ENCODE measurements at regions not wholly inside any gene's neighbourhood (a gene's known extent, or its start where the extent isn't known, plus 50 kb on each side); places are given as distances from the start of the nearest gene placed in this dataset.
A peak's percentile ranks its signal among the peaks of the same experiment; 100 is the strongest.
"Not testable (repeated sequence)": the region's sequence is repeated elsewhere in the genome, so short reads cannot be mapped to it uniquely, and the experiment has no call there.

- ATAC-seq (no peak), DNase-seq (no peak)
- Mint-ChIP-seq H3K4me3 (no peak overlapping the region), H3K27ac (peak overlapping the region in 1 of 2 donors; percentile 45), H3K4me1 (no peaks in the 10 kb centered on the region), H3K27me3 (peaks cover 9% of the 10 kb centered on the region), H3K9me3 (no peaks in the 10 kb centered on the region)
Measured at GRCh38 chr6:97347111-97347510, 64.1 kb upstream of the MMS22L start.

DNA sequence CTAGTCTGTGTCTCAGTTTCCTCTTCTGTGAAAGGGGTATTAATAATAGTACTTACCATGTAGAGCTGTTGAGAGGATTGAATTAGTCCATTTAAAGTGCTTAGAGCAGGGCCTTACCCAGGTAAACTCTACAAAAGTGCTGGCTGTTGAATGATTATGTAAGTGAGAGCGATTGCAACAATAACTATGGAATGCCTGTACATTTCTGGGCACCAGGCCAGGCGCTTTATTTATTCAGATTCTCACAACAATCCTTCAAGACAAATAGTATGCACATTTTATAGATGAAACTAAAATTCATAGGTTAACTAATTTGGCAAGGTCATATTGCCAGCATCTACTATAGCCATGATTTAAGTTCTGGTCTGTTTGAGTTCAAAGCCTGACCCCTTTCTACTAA lies 78.3 kb upstream of the MMS22L start:
- Mint-ChIP-seq H3K4me3 (no peak overlapping the region), H3K4me1 (no peaks in the 10 kb centered on the region), H3K9me3 (no peaks in the 10 kb centered on the region), H3K27me3 (peaks cover 8% of the 10 kb centered on the region), H3K27ac (no peak overlapping the region)
- DNase-seq (no peak), ATAC-seq (no peak)

DNA sequence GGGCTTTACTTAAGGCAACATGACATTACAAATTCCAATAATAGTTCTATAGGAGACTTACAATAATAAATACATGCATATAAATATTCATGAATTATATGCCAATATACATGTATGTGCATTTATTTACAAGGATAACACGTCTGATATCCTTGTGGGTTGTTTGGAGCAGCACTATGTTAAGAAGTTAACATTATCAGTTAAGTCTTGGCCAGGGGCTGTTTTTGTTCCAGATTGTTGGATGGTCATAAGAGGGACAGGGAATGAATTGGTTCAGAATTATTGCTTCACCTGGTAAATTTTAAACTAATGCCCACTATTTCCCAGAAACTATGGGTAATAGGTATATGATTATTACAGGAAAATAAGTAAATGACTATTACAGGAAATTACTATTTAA lies 81.3 kb upstream of the MMS22L start:
- Mint-ChIP-seq H3K27ac (no peak overlapping the region), H3K9me3 (no peaks in the 10 kb centered on the region), H3K4me1 (no peaks in the 10 kb centered on the region), H3K4me3 (no peak overlapping the region), H3K27me3 (peaks cover 8% of the 10 kb centered on the region)
- DNase-seq (no peak), ATAC-seq (no peak)

GRCh38 chr6:97382071-97382470 lies 99.1 kb upstream of the MMS22L start:
- H3K4me3 Mint-ChIP-seq, DNase-seq, H3K9me3 Mint-ChIP-seq, ATAC-seq, H3K27me3 Mint-ChIP-seq, H3K27ac Mint-ChIP-seq, H3K4me1 Mint-ChIP-seq: not testable (repeated sequence)

- DNase-seq: no peak
- no peak for ATAC-seq
- H3K27me3 Mint-ChIP-seq: peaks cover 8% of the 10 kb centered on the region
- H3K4me1 Mint-ChIP-seq: no peaks in the 10 kb centered on the region
- H3K4me3 Mint-ChIP-seq: no peak overlapping the region
- no peak overlapping the region for H3K27ac Mint-ChIP-seq
- no peaks in the 10 kb centered on the region for H3K9me3 Mint-ChIP-seq
Measured at GRCh38 chr6:97392735-97393134, 109.7 kb upstream of the MMS22L start.

GRCh38 chr6:97394160-97394748 lies 111.2 kb upstream of the MMS22L start:
- Mint-ChIP-seq H3K4me3 (no peak overlapping the region), H3K27me3 (peaks cover 8% of the 10 kb centered on the region), H3K4me1 (no peaks in the 10 kb centered on the region), H3K27ac (no peak overlapping the region), H3K9me3 (no peaks in the 10 kb centered on the region)
- DNase-seq (peak; percentile 40 to 46), ATAC-seq (peak; percentile 66)

- peaks cover 8% of the 10 kb centered on the region for H3K27me3 Mint-ChIP-seq
- H3K9me3 Mint-ChIP-seq: no peaks in the 10 kb centered on the region
- H3K4me1 Mint-ChIP-seq: no peaks in the 10 kb centered on the region
- no peak for ATAC-seq
- H3K4me3 Mint-ChIP-seq: no peak overlapping the region
- no peak for DNase-seq
- no peak overlapping the region for H3K27ac Mint-ChIP-seq
Measured at GRCh38 chr6:97396880-97397279, 113.9 kb upstream of the MMS22L start.

GRCh38 chr6:97399208-97399607 lies 116.2 kb upstream of the MMS22L start:
- ATAC-seq (no peak), DNase-seq (no peak)
- H3K27me3 Mint-ChIP-seq: no peaks in the 10 kb centered on the region
- no peak overlapping the region for H3K27ac Mint-ChIP-seq
- H3K4me1 Mint-ChIP-seq: no peaks in the 10 kb centered on the region
- H3K4me3 Mint-ChIP-seq: no peak overlapping the region
- H3K9me3 Mint-ChIP-seq: no peaks in the 10 kb centered on the region

DNA sequence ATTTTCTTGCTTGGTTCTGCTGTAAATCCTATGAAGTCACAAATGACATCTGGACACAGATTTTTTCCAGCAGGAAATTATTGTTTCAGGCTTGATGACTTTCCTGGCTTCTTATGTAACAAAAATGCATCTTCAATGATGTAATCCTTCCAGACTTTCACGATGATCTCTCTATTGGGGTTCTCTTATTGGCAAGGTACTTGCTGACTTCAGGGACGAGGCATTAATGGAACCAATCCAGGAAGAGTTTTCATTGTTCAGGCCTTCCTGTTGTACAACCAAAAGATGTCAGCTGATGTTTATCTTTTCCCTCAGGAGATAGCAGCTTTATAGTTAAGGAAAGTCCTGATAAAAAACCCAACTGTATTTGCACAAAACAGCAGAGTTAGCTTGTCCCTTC lies 118.5 kb upstream of the MMS22L start:
- H3K4me1 Mint-ChIP-seq: no peaks in the 10 kb centered on the region
- H3K27ac Mint-ChIP-seq: no peak overlapping the region
- H3K9me3 Mint-ChIP-seq: no peaks in the 10 kb centered on the region
- no peak overlapping the region for H3K4me3 Mint-ChIP-seq
- no peaks in the 10 kb centered on the region for H3K27me3 Mint-ChIP-seq
- DNase-seq (no peak), ATAC-seq (no peak)

DNA sequence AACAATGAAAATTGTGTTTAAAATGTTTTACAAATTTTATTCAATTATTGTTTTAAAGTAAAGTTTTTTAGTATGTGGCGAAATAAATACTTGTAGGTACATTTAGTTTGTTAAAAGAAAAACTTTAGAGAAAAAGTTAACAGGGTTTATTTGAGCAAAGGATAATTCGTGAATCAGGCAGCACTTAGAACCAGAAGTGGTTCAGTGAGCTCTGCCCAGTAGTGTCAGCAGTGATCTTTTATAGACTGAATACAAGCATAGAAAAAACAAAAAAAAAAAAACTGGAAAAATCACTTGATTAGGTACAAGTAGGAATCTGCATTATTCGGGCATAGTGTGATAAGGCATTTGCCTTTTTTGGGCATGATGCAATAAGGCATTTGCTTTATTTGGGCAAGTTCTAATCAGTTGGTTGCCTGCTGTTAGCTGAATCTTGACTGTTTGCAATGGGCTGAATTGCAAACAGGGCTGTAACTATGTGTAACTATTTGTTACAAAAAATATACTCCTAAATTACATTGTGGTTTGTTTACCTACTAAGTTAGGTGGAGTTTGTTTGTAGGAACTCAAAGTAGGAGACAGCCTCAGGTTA lies 122.9 kb upstream of the MMS22L start:
- Mint-ChIP-seq H3K27ac (no peak overlapping the region), H3K27me3 (no peaks in the 10 kb centered on the region), H3K4me3 (no peak overlapping the region), H3K9me3 (no peaks in the 10 kb centered on the region), H3K4me1 (no peaks in the 10 kb centered on the region)
- ATAC-seq (no peak), DNase-seq (no peak)

DNA sequence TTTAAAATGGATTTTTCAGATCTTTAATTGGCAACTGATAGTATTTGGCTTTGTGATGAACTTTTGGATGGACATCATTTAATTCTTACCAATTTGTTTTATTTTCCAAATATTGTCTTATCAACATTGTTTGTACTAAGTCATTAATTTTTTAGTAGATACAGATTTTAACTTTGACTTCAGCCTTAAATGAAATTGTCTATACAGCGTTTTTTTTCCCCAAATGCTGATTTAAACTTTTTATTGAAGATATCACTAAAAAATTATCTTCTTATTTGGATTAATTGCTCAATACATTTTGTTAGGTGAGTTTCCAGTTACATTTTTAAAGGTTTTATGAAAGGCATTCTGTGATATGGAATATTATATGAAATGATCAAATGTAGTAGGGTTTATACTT lies 123.6 kb upstream of the MMS22L start:
- no peak for ATAC-seq
- Mint-ChIP-seq H3K4me3 (no peak overlapping the region), H3K27ac (no peak overlapping the region), H3K9me3 (no peaks in the 10 kb centered on the region), H3K4me1 (no peaks in the 10 kb centered on the region), H3K27me3 (no peaks in the 10 kb centered on the region)
- DNase-seq: no peak

- Mint-ChIP-seq H3K27me3 (no peaks in the 10 kb centered on the region), H3K9me3 (no peaks in the 10 kb centered on the region), H3K4me1 (no peaks in the 10 kb centered on the region), H3K4me3 (no peak overlapping the region), H3K27ac (no peak overlapping the region)
- no peak for ATAC-seq
- no peak for DNase-seq
Measured at GRCh38 chr6:97411610-97412009, 128.6 kb upstream of the MMS22L start.

- Mint-ChIP-seq H3K4me3 (no peak overlapping the region), H3K27me3 (peaks cover 5% of the 10 kb centered on the region), H3K9me3 (no peaks in the 10 kb centered on the region), H3K4me1 (no peaks in the 10 kb centered on the region), H3K27ac (no peak overlapping the region)
- DNase-seq (no peak), ATAC-seq (no peak)
Measured at GRCh38 chr6:97412511-97412910, 129.5 kb upstream of the MMS22L start.

DNA sequence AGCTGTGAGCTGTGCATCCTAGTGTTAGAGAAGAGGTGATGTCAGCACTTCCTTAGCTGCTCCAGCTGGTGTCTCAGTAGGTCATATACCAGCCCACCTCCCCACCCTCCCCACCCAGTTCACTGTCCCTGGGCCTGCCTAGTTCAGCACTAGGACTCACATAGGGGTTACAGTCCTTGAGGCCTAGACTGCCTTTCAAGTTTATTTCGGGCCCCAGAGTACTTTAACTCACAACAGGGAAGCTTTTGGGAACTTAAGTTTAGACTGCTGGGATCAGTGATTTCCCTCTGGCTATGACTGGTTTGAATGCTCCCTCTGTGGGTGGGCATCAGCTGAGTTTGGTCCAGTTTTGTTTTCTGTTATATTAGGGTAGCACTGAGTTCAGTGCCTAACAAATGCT lies 139.2 kb upstream of the MMS22L start:
- Mint-ChIP-seq H3K4me3 (no peak overlapping the region), H3K27ac (no peak overlapping the region), H3K9me3 (peaks cover 0 to 30% of the 10 kb centered on the region in 2 donors), H3K27me3 (peaks cover 33% of the 10 kb centered on the region), H3K4me1 (no peaks in the 10 kb centered on the region)
- ATAC-seq (no peak), DNase-seq (no peak)

DNA sequence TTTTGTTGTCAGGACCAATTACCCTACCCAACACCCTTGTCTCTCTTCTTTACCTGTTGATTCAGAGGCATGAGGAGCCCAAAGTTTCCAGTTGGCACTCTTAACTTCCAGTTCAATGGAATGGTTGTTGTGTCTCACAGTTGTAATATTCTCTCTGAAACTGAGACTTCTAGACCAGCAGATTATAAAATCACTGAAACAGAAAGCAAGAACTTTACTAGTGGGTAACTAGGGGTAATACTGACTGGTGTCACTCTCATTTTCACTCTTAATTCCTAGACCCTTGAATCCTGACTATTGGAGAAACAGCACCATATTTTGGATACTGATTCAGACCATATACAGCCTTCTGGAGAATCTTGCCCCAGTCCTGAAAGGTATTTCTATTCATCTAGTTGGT lies 140.2 kb upstream of the MMS22L start:
- Mint-ChIP-seq H3K4me3 (no peak overlapping the region), H3K27ac (no peak overlapping the region), H3K9me3 (peaks cover 0 to 30% of the 10 kb centered on the region in 2 donors), H3K4me1 (no peaks in the 10 kb centered on the region), H3K27me3 (peaks cover 23% of the 10 kb centered on the region)
- ATAC-seq (no peak), DNase-seq (no peak)

DNA sequence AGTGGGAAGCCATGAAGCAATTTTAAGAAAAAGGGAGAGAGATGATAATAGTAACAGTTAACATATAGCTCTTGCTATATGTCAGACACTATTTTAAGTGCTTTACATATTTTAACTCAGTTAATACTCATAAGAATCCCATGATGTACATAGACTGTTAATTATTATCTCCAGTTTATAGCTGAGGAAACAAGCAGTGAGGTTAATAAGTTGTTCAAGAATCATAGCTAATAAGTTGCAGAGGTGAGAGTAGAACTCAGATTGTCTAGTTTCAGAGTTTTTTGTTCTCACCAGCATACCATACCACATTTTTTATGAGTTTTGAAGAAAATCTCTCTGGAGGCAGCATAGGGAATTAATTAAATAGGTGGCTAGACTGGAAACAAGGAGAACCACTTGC lies 144.6 kb upstream of the MMS22L start:
- Mint-ChIP-seq H3K27me3 (peaks cover 12% of the 10 kb centered on the region), H3K9me3 (peaks cover 0 to 3% of the 10 kb centered on the region in 2 donors), H3K27ac (no peak overlapping the region), H3K4me1 (no peaks in the 10 kb centered on the region), H3K4me3 (no peak overlapping the region)
- ATAC-seq (no peak), DNase-seq (no peak)

GRCh38 chr6:97437087-97437486 lies 154.1 kb upstream of the MMS22L start:
- Mint-ChIP-seq H3K4me1 (no peaks in the 10 kb centered on the region), H3K27ac (no peak overlapping the region), H3K9me3 (no peaks in the 10 kb centered on the region), H3K4me3 (no peak overlapping the region), H3K27me3 (peaks cover 8% of the 10 kb centered on the region)
- ATAC-seq: no peak
- DNase-seq: no peak

All from stimulated activated naive CD8-positive, alpha-beta T cell treated with anti-CD3 and anti-CD28 coated beads, Interleukin-15, amount 100 ng/mL, for 72 hours (primary cell).